ENCODE measurements at regions not wholly inside any gene's neighbourhood (a gene's known extent, or its start where the extent isn't known, plus 50 kb on each side); places are given as distances from the start of the nearest gene placed in this dataset.

DNA sequence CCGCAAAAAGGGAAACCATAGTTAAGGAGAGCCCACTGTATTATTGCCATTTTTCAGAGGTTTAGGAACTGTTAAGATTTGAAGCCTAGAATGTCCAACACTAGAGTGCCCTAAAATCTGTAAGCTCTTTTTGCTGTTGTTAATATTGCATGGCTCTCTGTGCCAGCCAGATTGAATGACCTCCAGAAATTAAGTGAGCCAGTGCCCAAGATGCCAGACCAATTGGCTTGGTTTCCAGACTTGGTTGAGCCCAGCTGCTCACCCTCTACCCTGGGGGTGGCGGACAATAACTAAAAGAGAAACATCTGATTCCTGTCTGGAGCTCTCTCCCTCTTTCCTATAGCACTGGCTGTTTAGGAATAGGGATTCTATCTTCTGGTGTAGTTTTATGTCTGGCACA is 340.1 kb downstream of the PHF14 start:
- 80 to 100% methylated on average over 2 of the region's 2 CpGs for WGBS, 2 experiments (ENCODE audit: insufficient coverage in 1 of 2, insufficient read length in 1 of 2)
- no peak overlapping the region for H3K27ac Mint-ChIP-seq
- H3K36me3 Mint-ChIP-seq (ENCODE audit: low read depth) = no peaks in the 10 kb centered on the region

DNA sequence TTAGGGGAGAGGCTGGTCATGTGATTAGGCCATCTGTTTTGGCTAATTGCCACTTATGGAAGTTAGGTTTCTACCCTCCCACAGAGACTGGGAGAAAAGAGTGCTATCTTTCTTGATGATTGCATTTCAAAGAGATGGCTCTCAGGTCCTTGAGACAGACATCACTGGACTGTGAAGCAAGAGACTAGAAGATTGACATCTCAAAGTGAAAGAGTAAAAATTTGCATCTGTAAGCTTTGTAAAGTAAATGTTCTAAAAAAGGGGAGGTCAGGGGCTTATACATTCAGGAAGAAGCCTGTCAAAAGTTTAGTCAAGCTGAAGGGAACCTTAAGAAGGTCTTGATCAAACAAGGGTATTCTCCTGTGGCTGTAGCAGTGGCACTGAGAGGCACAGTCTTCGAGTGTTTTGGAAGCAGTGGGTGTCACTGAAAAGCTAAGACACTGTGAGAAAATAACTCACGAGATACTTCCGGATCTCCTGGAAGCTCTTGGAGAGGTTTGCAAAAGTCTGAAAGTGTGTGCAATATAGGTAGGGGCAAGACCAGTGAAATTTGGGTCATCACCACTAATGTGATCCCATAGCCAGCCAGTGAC is 342.1 kb downstream of the PHF14 start:
- peak overlapping the region; percentile 29 for H3K27ac ChIP-seq (ENCODE audit: low read depth, low read length)
- H3K4me1 ChIP-seq (ENCODE audit: control insufficient read depth, insufficient read depth, low read length) = no peaks in the 10 kb centered on the region
- no peaks in the 10 kb centered on the region for H3K36me3 ChIP-seq (ENCODE audit: control insufficient read depth, insufficient read depth, low read length)
- Mint-ChIP-seq H3K4me1 (no peaks in the 10 kb centered on the region), H3K36me3 (ENCODE audit: low read depth) (no peaks in the 10 kb centered on the region), H3K4me3 (no peak overlapping the region), H3K9me3 (no peaks in the 10 kb centered on the region), H3K27ac (no peak overlapping the region), H3K27me3 (ENCODE audit: insufficient read depth) (no peaks in the 10 kb centered on the region)
- WGBS, 2 experiments (ENCODE audit: insufficient coverage in 1 of 2, insufficient read length in 1 of 2) = 81 to 83% methylated on average over 3 of the region's 3 CpGs
- DNase-seq = no peak
- no peak overlapping the region for H3K9ac ChIP-seq (ENCODE audit: extremely low read depth, low read length, poor library complexity, severe bottlenecking)
- H3K27me3 ChIP-seq (ENCODE audit: control insufficient read depth, insufficient read depth, low read length, poor library complexity, severe bottlenecking) = no peaks in the 10 kb centered on the region
- no peak overlapping the region for H3K4me3 ChIP-seq (ENCODE audit: low read length)
- TF ChIP-seq, protein P1, sequence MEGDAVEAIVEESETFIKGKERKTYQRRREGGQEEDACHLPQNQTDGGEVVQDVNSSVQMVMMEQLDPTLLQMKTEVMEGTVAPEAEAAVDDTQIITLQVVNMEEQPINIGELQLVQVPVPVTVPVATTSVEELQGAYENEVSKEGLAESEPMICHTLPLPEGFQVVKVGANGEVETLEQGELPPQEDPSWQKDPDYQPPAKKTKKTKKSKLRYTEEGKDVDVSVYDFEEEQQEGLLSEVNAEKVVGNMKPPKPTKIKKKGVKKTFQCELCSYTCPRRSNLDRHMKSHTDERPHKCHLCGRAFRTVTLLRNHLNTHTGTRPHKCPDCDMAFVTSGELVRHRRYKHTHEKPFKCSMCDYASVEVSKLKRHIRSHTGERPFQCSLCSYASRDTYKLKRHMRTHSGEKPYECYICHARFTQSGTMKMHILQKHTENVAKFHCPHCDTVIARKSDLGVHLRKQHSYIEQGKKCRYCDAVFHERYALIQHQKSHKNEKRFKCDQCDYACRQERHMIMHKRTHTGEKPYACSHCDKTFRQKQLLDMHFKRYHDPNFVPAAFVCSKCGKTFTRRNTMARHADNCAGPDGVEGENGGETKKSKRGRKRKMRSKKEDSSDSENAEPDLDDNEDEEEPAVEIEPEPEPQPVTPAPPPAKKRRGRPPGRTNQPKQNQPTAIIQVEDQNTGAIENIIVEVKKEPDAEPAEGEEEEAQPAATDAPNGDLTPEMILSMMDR (conservative IDR thresholded peaks at IDR 0.05) = no peak
- H3K9me3 ChIP-seq (ENCODE audit: control insufficient read depth, low read length) = no peaks in the 10 kb centered on the region

More for the DNA sequence above, 340.1 kb downstream of the PHF14 start:
- Histone ChIP-seq H3K36me3 (ENCODE audit: control insufficient read depth, insufficient read depth, low read length) (no peaks in the 10 kb centered on the region), H3K4me1 (ENCODE audit: control insufficient read depth, insufficient read depth, low read length) (no peaks in the 10 kb centered on the region), H3K9me3 (ENCODE audit: control insufficient read depth, low read length) (no peaks in the 10 kb centered on the region), H3K27me3 (ENCODE audit: control insufficient read depth, insufficient read depth, low read length, poor library complexity, severe bottlenecking) (no peaks in the 10 kb centered on the region), H3K27ac (ENCODE audit: low read depth, low read length) (no peak overlapping the region), H3K9ac (ENCODE audit: extremely low read depth, low read length, poor library complexity, severe bottlenecking) (no peak overlapping the region), H3K4me3 (ENCODE audit: low read length) (no peak overlapping the region)
- no peak for DNase-seq
- no peak overlapping the region for H3K4me3 Mint-ChIP-seq
- TF ChIP-seq, protein P1 (conservative IDR thresholded peaks at IDR 0.05) = no peak
- no peaks in the 10 kb centered on the region for H3K4me1 Mint-ChIP-seq
- H3K27me3 Mint-ChIP-seq (ENCODE audit: insufficient read depth) = no peaks in the 10 kb centered on the region
- no peaks in the 10 kb centered on the region for H3K9me3 Mint-ChIP-seq

DNA sequence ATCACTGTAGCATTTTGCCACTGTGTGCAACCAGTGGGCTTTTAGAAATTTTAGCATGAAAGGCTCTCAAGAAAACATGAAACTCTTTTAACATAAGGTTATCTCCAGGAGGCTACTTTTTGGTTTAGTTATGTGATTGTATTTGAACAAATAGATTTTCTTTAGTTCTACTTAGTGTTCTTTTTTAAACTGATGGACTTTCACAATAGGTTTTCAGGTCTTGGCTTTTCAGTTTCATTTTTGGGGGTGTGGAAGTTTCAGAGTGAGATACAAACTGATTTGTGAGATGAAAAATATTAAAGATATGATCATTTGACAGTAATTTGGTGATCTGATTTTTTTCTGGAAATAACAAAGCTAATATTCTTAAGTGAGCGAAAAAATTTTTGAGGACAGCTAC is 344.1 kb downstream of the PHF14 start:
- H3K9me3 Mint-ChIP-seq = no peaks in the 10 kb centered on the region
- Histone ChIP-seq H3K36me3 (ENCODE audit: control insufficient read depth, insufficient read depth, low read length) (no peaks in the 10 kb centered on the region), H3K27ac (ENCODE audit: low read depth, low read length) (no peak overlapping the region), H3K9me3 (ENCODE audit: control insufficient read depth, low read length) (no peaks in the 10 kb centered on the region), H3K27me3 (ENCODE audit: control insufficient read depth, insufficient read depth, low read length, poor library complexity, severe bottlenecking) (no peaks in the 10 kb centered on the region), H3K9ac (ENCODE audit: extremely low read depth, low read length, poor library complexity, severe bottlenecking) (no peak overlapping the region), H3K4me1 (ENCODE audit: control insufficient read depth, insufficient read depth, low read length) (no peaks in the 10 kb centered on the region), H3K4me3 (ENCODE audit: low read length) (no peak overlapping the region)
- no peaks in the 10 kb centered on the region for H3K27me3 Mint-ChIP-seq (ENCODE audit: insufficient read depth)
- TF ChIP-seq, protein P1 (conservative IDR thresholded peaks at IDR 0.05) = no peak
- no peaks in the 10 kb centered on the region for H3K36me3 Mint-ChIP-seq (ENCODE audit: low read depth)
- H3K4me1 Mint-ChIP-seq = no peaks in the 10 kb centered on the region
- no peak overlapping the region for H3K4me3 Mint-ChIP-seq
- 100% methylated on average over 1 of the region's 1 CpG for WGBS, 2 experiments (ENCODE audit: insufficient coverage in 1 of 2, insufficient read length in 1 of 2)
- DNase-seq = no peak
- no peak overlapping the region for H3K27ac Mint-ChIP-seq

Data from endodermal cell (in vitro differentiated cells).